PC-9 (cell line): ENCODE measurements at regions not wholly inside any gene's neighbourhood (a gene's known extent, or its start where the extent isn't known, plus 50 kb on each side); places are given as distances from the start of the nearest gene placed in this dataset.

Source experiments
- BruUV-seq: library from RNA; stranded (reverse); fragments of 400-500 nt; replicated peaks from 2 replicates; lab custom pipeline; 2021; lab: Mats Ljungman, UMichigan
- CTCF ChIA-PET: fragments of 300-600 bp; sonication (Branson Sonifier 250); formaldehyde crosslinking; loops from one replicate; lab custom pipeline; 2022; ENCODE audit warnings: antibody characterized with exemption; lab: Charles Lee
- POLR2A ChIA-PET: fragments of 300-600 bp; sonication (Branson Sonifier 250); formaldehyde crosslinking; loops from one replicate; lab custom pipeline; 2022; ENCODE audit warnings: antibody characterized with exemption; ENCODE audit not compliant: unreplicated experiment; lab: Charles Lee
- DNase-seq, 2 experiments: peaks; one replicate each; pipeline versions ENCODE4 v3.0.0 to v3.0.0-alpha.2; 2015 to 2022; ENCODE audit warnings: mixed read lengths in 1 of 2
- H2AFZ ChIP-seq: fragments of 200-600 bp; sonication (generic); 2 replicates; pipeline ENCODE4 v1.8.1; 2017; ENCODE audit warnings: antibody characterized with exemption
- H3F3A ChIP-seq: fragments of 200-600 bp; sonication (generic); 2 replicates; pipeline ENCODE4 v1.8.1; 2017; ENCODE audit warnings: antibody characterized with exemption, mild to moderate bottlenecking, low read depth; ENCODE audit not compliant: insufficient read depth
- H3K27ac ChIP-seq: fragments of 200-600 bp; sonication (generic); 2 replicates; pipeline ENCODE4 v1.6.1; 2016; ENCODE audit warnings: mixed run types
- H3K27me3 ChIP-seq: fragments of 200-600 bp; sonication (generic); 2 replicates; pipeline ENCODE4 v1.6.1; 2016; ENCODE audit warnings: low read depth, mixed run types; ENCODE audit not compliant: insufficient read depth
- H3K36me3 ChIP-seq: fragments of 200-600 bp; sonication (generic); 2 replicates; pipeline ENCODE4 v1.6.1; 2016; ENCODE audit warnings: low read depth, mixed run types
- H3K4me1 ChIP-seq: fragments of 200-600 bp; sonication (generic); replicated peaks from 2 replicates; pipeline ENCODE4 v1.6.1; 2016; ENCODE audit warnings: mixed run types; ENCODE audit not compliant: insufficient read depth
- H3K4me2 ChIP-seq: fragments of 200-600 bp; sonication (generic); 2 replicates; pipeline ENCODE4 v1.6.1; 2017; ENCODE audit warnings: mixed run types
- H3K4me3 ChIP-seq: fragments of 200-600 bp; sonication (generic); 2 replicates; pipeline ENCODE4 v1.6.1; 2016; ENCODE audit warnings: mixed run types
- H3K79me2 ChIP-seq: fragments of 200-600 bp; sonication (generic); 2 replicates; pipeline ENCODE4 v1.6.1; 2017; ENCODE audit warnings: low read depth, mixed run types
- H3K9me2 ChIP-seq: fragments of 200-600 bp; sonication (generic); 2 replicates; pipeline ENCODE4 v1.8.1; 2017; ENCODE audit warnings: mild to moderate bottlenecking; ENCODE audit not compliant: insufficient read depth
- H3K9me3 ChIP-seq: fragments of 200-600 bp; sonication (generic); 2 replicates; pipeline ENCODE4 v1.8.1; 2016; ENCODE audit warnings: low read depth; ENCODE audit not compliant: insufficient read depth
- H4K20me1 ChIP-seq: fragments of 200-600 bp; sonication (generic); 2 replicates; pipeline ENCODE4 v1.8.1; 2017; ENCODE audit not compliant: insufficient read depth
- EZH2 ChIP-seq: fragments of 200-600 bp; sonication (generic); IDR thresholded peaks from 2 replicates; pipeline ENCODE4 v1.8.0; 2017; ENCODE audit warnings: antibody characterized with exemption, low read depth
- intact Hi-C: fragments of 100-400 bp; cut with micrococcal nuclease; formaldehyde crosslinking; loops from one replicate; pipeline ENCODE4 v1.10.0; 2022; ENCODE audit not compliant: unreplicated experiment
- TF ChIP-seq, protein P1 (sequence below): fragments of 200-600 bp; sonication (generic); conservative IDR thresholded peaks from 2 replicates; pipeline ENCODE4 v1.6.1; 2017; ENCODE audit warnings: mixed run types, antibody characterized with exemption, mild to moderate bottlenecking, moderate library complexity

DNA sequence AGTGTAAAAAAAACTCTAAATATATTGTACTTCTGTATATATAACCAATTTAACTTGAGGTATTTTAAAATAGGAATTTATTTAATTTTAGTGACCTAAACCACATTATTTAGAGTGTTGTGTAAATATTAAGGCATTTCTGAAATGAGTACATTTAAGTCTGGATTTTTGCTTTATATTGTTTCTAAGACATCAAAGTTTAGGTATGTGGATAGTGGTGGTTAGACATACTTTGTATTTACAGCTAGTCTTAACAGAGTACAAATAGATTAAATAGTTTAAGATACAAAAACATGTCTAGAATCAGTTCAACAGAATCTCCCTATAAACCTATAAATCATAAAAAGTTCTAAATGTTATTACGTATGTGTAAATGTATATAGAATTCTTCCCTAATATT is 588.5 kb downstream of the TRIML1 start:
- intact Hi-C loops: no loop called here
- Histone ChIP-seq H3K9me2 (no peaks in the 10 kb centered on the region), H3K79me2 (no peaks in the 10 kb centered on the region), H3F3A (no peaks in the 10 kb centered on the region), H3K27me3 (no peaks in the 10 kb centered on the region), H3K9me3 (no peaks in the 10 kb centered on the region), H4K20me1 (no peaks in the 10 kb centered on the region), H3K4me3 (no peak overlapping the region), H3K27ac (no peak overlapping the region), H3K4me2 (no peak overlapping the region), H2AFZ (no peak overlapping the region), H3K36me3 (no peaks in the 10 kb centered on the region), H3K4me1 (no peaks in the 10 kb centered on the region)
- BruUV-seq: no TSS peak
- TF ChIP-seq, protein P1, sequence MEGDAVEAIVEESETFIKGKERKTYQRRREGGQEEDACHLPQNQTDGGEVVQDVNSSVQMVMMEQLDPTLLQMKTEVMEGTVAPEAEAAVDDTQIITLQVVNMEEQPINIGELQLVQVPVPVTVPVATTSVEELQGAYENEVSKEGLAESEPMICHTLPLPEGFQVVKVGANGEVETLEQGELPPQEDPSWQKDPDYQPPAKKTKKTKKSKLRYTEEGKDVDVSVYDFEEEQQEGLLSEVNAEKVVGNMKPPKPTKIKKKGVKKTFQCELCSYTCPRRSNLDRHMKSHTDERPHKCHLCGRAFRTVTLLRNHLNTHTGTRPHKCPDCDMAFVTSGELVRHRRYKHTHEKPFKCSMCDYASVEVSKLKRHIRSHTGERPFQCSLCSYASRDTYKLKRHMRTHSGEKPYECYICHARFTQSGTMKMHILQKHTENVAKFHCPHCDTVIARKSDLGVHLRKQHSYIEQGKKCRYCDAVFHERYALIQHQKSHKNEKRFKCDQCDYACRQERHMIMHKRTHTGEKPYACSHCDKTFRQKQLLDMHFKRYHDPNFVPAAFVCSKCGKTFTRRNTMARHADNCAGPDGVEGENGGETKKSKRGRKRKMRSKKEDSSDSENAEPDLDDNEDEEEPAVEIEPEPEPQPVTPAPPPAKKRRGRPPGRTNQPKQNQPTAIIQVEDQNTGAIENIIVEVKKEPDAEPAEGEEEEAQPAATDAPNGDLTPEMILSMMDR: no peak
- no peak for TF ChIP-seq EZH2
- DNase-seq: no peak
- ChIA-PET POLR2A (no interaction called here), CTCF (no interaction called here)

DNA sequence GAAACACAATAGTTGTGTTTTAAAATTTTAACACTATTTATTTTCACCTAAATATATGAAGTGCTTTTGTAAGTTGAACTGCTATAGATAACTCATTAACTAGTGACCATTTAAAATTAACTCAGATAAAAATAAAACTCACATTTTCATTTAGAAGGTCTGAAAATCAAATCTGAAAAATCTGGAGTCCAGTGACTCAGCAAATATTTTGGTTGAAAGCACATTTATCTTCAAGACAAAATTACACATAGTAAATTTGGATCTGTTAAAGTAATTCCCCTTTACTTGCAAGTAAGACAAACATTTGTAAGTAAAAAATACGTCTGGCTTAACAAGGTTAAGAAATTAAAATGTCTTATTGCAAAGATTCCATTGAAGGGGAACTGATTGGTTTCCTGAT is 589.1 kb downstream of the TRIML1 start:
- H3K4me1 ChIP-seq: no peaks in the 10 kb centered on the region
- H4K20me1 ChIP-seq: no peaks in the 10 kb centered on the region
- no peak overlapping the region for H3K4me2 ChIP-seq
- H3K4me3 ChIP-seq: no peak overlapping the region
- H3K36me3 ChIP-seq: no peaks in the 10 kb centered on the region
- TF ChIP-seq, protein P1: no peak
- no peak for TF ChIP-seq EZH2
- no peaks in the 10 kb centered on the region for H3K9me3 ChIP-seq
- no peak overlapping the region for H2AFZ ChIP-seq
- intact Hi-C loops: no loop called here
- H3K27ac ChIP-seq: no peak overlapping the region
- CTCF ChIA-PET: no interaction called here
- no peak for DNase-seq
- BruUV-seq: no TSS peak
- H3K79me2 ChIP-seq: no peaks in the 10 kb centered on the region
- H3K9me2 ChIP-seq: no peaks in the 10 kb centered on the region
- H3F3A ChIP-seq: no peaks in the 10 kb centered on the region
- H3K27me3 ChIP-seq: no peaks in the 10 kb centered on the region
- POLR2A ChIA-PET: no interaction called here

DNA sequence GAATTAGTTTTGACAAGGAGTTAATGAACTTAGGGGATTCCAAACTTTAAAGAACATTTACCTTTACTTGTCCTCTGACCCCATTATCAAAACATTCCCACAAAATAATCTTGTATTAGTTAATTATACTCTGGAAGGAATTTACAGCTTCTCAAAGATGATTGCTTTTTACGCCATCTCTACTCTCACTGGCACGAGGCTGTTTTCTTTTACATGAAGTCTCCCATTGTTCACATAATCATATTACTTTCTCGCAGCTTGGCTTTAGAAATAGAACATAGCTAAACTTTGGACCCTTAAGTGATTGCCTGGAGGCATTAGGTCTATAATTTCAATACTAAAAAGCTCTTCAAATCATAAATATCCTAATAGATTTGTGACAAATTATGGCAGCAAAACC is 592.9 kb downstream of the TRIML1 start:
- no peaks in the 10 kb centered on the region for H4K20me1 ChIP-seq
- no peaks in the 10 kb centered on the region for H3F3A ChIP-seq
- H3K4me1 ChIP-seq: no peaks in the 10 kb centered on the region
- H3K27me3 ChIP-seq: no peaks in the 10 kb centered on the region
- no peak overlapping the region for H3K4me3 ChIP-seq
- no peak overlapping the region for H3K4me2 ChIP-seq
- H3K27ac ChIP-seq: no peak overlapping the region
- no peaks in the 10 kb centered on the region for H3K36me3 ChIP-seq
- H2AFZ ChIP-seq: no peak overlapping the region
- ChIA-PET CTCF (no interaction called here), POLR2A (no interaction called here)
- TF ChIP-seq EZH2: no peak
- TF ChIP-seq, protein P1: no peak
- no peak for DNase-seq
- intact Hi-C loops: no loop called here
- no TSS peak for BruUV-seq
- H3K9me3 ChIP-seq: no peaks in the 10 kb centered on the region
- H3K79me2 ChIP-seq: no peaks in the 10 kb centered on the region
- no peaks in the 10 kb centered on the region for H3K9me2 ChIP-seq
